ENCODE measurements at regions not wholly inside any gene's neighbourhood (a gene's known extent, or its start where the extent isn't known, plus 50 kb on each side); places are given as distances from the start of the nearest gene placed in this dataset.

- Histone ChIP-seq H3K27me3 (no peaks in the 10 kb centered on the region), H3K27ac (no peak overlapping the region), H3K36me3 (no peaks in the 10 kb centered on the region), H3K4me1 (peaks cover 0 to 7% (median 0%) of the 10 kb centered on the region in 3 donors), H3K9me3 (no peaks in the 10 kb centered on the region), H3K4me3 (no peak overlapping the region)
- intact Hi-C loops (cut with DNase I): no loop called here
- DNase-seq (no peak), FAIRE-seq (no peak), ATAC-seq (no peak)
- no peak for TF ChIP-seq CTCF (IDR thresholded peaks at IDR 0.05)
- WGBS, 2 donors: 80 to 81% methylated on average over 5 of the region's 5 CpGs
Observed at GRCh38 chr3:178075344-178075743, 460.9 kb upstream of the KCNMB2 start.

GRCh38 chr3:178078953-178079352 lies 457.3 kb upstream of the KCNMB2 start:
- 22 to 25% methylated on average over 1 of the region's 1 CpG for WGBS, 2 donors
- H3K36me3 ChIP-seq: no peaks in the 10 kb centered on the region
- no peak overlapping the region for H3K4me3 ChIP-seq
- intact Hi-C loops (cut with DNase I): no loop called here
- H3K27me3 ChIP-seq: no peaks in the 10 kb centered on the region
- no peak overlapping the region for H3K27ac ChIP-seq
- no peak for FAIRE-seq
- ATAC-seq: peak in 3 of 4 donors; percentile 17 to 65 (median 52)
- no peaks in the 10 kb centered on the region for H3K9me3 ChIP-seq
- peaks cover 0 to 9% (median under 1%) of the 10 kb centered on the region in 3 donors for H3K4me1 ChIP-seq
- peak in 1 of 6 donors; percentile 28 for DNase-seq
- TF ChIP-seq CTCF (IDR thresholded peaks at IDR 0.05): no peak

- Histone ChIP-seq H3K27ac (no peak overlapping the region), H3K36me3 (no peaks in the 10 kb centered on the region), H3K9me3 (no peaks in the 10 kb centered on the region), H3K4me1 (peaks cover 7 to 17% (median 8%) of the 10 kb centered on the region in 3 donors), H3K4me3 (no peak overlapping the region), H3K27me3 (no peaks in the 10 kb centered on the region)
- DNase-seq (no peak), FAIRE-seq (no peak), ATAC-seq (no peak)
- 29 to 48% methylated on average over 1 of the region's 1 CpG for WGBS, 2 donors
- intact Hi-C loops (cut with DNase I): no loop called here
- no peak for TF ChIP-seq CTCF (IDR thresholded peaks at IDR 0.05)
Observed at GRCh38 chr3:178079966-178080365, 456.3 kb upstream of the KCNMB2 start.

GRCh38 chr3:178082326-178082906 lies 453.8 kb upstream of the KCNMB2 start:
- Histone ChIP-seq H3K36me3 (no peaks in the 10 kb centered on the region), H3K27me3 (no peaks in the 10 kb centered on the region), H3K4me3 (no peak overlapping the region), H3K27ac (no peak overlapping the region), H3K4me1 (peaks cover 7 to 23% (median 13%) of the 10 kb centered on the region in 3 donors), H3K9me3 (no peaks in the 10 kb centered on the region)
- intact Hi-C loops (cut with DNase I): no loop called here
- no peak for FAIRE-seq
- no peak for ATAC-seq
- no peak for TF ChIP-seq CTCF (IDR thresholded peaks at IDR 0.05)
- WGBS, 2 donors: 77 to 85% methylated on average over 4 of the region's 4 CpGs
- DNase-seq: no peak

All from pancreas (tissue), 10 donors.